Coronary artery (tissue), 2 donors: ENCODE measurements at regions not wholly inside any gene's neighbourhood (a gene's known extent, or its start where the extent isn't known, plus 50 kb on each side); places are given as distances from the start of the nearest gene placed in this dataset.

Source experiments
- DNase-seq: peaks from one replicate; pipeline ENCODE4 v3.0.0-alpha.2; 2017; ENCODE audit warnings: low spot score
- H3K27ac ChIP-seq, 2 donors: fragments of 200-600 bp; sonication (generic); one replicate each; pipeline ENCODE4 v1.5.1; 2016 to 2019
- H3K4me3 ChIP-seq: fragments of 200-600 bp; sonication (generic); 2 replicates; pipeline ENCODE4 v1.5.1; 2016; ENCODE audit warnings: mild to moderate bottlenecking, moderate library complexity
- TF ChIP-seq, protein P1 (sequence below): fragments of 200-600 bp; sonication (generic); IDR thresholded peaks from one replicate; pipeline ENCODE4 v1.5.1; 2019; ENCODE audit warnings: antibody characterized with exemption

DNA sequence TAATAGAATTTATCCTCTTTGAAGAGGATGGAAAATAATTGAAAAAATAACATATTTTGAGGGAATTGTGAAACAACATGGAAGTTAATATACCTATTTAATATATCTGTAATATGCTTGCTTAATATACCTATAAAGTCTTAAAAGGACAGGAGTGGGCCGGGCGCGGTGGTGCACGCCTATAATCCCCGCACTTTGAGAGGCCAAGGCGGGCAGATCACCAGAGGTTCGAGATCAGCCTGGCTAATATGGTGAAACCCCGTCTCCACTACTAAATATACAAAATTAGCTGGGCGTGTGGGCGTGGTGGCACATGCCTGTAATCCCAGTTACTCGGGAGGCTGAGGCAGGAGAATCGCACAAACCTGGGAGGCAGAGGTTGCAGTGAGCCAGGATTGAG lies 254.9 kb downstream of the TMX3 start:
- DNase-seq: no peak
- Histone ChIP-seq H3K27ac (no peak overlapping the region), H3K4me3 (no peak overlapping the region)
- TF ChIP-seq, protein P1, sequence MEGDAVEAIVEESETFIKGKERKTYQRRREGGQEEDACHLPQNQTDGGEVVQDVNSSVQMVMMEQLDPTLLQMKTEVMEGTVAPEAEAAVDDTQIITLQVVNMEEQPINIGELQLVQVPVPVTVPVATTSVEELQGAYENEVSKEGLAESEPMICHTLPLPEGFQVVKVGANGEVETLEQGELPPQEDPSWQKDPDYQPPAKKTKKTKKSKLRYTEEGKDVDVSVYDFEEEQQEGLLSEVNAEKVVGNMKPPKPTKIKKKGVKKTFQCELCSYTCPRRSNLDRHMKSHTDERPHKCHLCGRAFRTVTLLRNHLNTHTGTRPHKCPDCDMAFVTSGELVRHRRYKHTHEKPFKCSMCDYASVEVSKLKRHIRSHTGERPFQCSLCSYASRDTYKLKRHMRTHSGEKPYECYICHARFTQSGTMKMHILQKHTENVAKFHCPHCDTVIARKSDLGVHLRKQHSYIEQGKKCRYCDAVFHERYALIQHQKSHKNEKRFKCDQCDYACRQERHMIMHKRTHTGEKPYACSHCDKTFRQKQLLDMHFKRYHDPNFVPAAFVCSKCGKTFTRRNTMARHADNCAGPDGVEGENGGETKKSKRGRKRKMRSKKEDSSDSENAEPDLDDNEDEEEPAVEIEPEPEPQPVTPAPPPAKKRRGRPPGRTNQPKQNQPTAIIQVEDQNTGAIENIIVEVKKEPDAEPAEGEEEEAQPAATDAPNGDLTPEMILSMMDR: no peak

DNA sequence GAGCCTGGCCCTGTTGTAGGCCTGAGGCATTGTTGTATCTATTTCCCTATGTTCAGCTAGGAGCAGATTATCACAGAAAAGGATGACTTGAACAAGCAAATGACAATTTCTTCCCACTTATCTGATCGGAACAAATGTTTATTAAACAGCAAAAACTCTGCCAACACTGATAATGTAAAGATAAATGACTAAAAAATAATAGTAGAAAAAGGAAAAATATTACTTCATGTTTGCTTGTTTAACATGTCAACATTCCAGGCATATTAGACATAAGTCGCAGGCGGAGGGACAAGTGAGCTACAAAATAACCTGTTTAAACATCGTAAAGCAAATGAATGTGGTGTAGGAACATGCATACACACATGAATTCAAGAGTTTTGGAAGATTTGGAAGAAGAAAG lies 257.9 kb downstream of the TMX3 start:
- no peak for DNase-seq
- no peak overlapping the region for H3K27ac ChIP-seq
- no peak overlapping the region for H3K4me3 ChIP-seq
- TF ChIP-seq, protein P1: no peak

DNA sequence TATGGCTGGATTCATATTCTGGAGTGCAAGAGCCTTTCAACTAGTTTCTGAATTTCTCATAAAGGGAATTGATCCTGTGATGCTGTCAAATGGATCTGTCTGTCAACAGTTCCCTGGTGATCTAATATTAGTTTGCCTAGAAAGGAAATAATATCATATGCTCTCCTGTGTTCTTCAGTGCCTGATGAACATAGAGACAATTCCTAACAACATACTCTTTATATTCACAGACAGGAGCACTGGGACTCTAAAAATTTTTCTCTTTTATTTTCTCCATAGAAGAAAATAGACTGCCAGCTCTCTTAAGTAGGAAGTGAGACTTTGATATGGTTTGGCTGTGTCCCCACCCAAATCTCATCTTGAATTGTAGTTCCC lies 259.7 kb downstream of the TMX3 start:
- no peak overlapping the region for H3K4me3 ChIP-seq
- TF ChIP-seq, protein P1: no peak
- no peak for DNase-seq
- H3K27ac ChIP-seq: no peak overlapping the region

DNA sequence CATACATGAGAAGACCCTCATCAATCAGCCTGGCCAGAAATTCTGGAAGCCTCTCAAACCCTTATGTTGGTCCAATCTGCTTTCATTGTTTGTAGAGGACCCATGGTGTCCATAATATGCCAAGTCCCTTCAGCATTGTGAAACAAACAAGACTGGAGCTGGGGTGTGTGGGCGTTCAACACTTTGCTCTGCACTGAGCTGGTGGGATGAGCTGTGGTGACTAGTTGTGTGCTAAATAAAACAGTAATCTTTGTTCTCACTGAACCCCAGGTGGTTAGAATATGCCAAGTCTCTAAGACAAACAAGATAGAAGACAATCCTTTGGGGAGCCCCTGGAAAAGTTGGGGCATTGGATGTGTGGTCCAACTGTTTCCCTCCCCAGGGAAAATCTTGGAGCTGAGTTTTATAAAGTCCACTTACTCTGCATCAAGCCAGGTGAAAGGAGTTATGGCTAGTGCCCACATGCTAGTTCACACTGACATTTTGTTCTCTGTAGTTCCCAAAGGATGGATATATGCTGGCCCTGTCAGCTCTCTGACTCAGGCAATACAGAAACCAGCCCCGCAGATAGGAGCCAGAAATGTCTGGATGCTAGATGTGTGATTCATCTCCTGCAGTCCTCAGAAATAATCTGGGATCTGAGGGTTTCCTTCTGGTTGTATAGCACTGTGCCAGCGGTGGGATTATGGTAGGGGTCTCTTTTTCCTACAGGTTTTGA lies 260.2 kb downstream of the TMX3 start:
- Histone ChIP-seq H3K4me3 (no peak overlapping the region), H3K27ac (no peak overlapping the region)
- no peak for DNase-seq
- TF ChIP-seq, protein P1: no peak

DNA sequence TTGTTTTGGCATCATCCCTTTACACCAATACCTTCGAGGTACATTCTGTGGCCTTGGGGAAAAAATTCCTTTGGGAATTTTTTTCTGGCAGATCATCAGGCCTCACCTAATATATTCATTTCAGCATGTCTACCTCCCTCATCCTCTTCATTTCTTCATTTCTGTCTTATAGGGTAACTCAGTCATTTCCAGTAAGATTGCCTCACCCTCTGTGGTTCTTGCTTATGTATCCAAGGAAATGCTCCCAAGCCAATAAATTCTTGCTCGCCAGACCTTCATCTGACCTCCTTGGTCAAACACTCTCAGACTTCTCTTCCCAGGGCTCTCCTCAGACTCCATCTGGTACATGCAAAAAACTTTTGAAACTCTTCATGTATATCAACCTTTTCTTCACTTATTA lies 265.6 kb downstream of the TMX3 start:
- no peak for DNase-seq
- TF ChIP-seq, protein P1: no peak
- Histone ChIP-seq H3K27ac (no peak overlapping the region), H3K4me3 (no peak overlapping the region)

DNA sequence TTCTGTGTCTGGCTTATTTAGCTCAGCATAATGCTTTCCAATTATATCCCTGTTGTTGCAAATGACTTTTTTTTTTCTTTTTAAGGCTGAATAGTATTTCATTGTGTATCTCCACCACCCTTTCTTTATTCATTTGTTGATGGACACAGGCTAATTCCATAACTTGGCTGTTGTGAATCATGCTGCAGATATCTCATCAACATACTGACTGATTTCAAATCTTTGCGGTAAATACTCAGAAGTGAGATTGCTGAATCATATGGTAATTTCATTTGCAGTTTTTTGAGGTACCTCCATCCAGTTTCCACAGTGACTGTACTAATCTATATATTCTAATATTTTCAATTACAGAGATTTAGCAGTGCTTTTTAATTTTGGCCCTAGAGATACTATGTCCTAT lies 266.2 kb downstream of the TMX3 start:
- DNase-seq: no peak
- H3K4me3 ChIP-seq: no peak overlapping the region
- TF ChIP-seq, protein P1: no peak
- H3K27ac ChIP-seq: no peak overlapping the region

DNA sequence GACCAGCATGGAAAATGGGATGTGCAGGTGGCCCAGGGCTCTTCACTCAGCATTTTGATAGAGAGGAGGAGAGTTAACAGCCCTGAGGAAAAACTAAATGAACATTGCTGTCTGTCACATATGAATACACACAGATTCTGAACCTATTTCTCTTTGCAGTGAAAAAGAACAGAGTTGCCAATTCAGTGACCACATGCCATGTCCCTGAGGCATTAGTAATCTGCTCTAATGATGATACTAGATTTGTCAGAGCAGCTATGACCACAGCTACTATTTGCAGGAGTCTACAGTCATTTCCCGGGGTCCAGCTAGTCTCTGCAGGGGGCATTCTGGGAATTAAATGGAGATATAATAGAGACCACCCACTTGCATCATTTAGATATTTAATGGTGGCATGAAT lies 267.6 kb downstream of the TMX3 start:
- Histone ChIP-seq H3K27ac (no peak overlapping the region), H3K4me3 (no peak overlapping the region)
- TF ChIP-seq, protein P1: no peak
- no peak for DNase-seq
